Keratinocyte (primary cell): ENCODE measurements at regions not wholly inside any gene's neighbourhood (a gene's known extent, or its start where the extent isn't known, plus 50 kb on each side); places are given as distances from the start of the nearest gene placed in this dataset.

Experiments used
- DNase-seq: peaks from one replicate; pipeline ENCODE4 v3.0.0-alpha.2; 2011; ENCODE audit warnings: low read depth, missing footprints, low spot score
- FAIRE-seq: peaks from 2 replicates; lab custom pipeline; 2011; peaks lifted over from hg19 to GRCh38; lab: Jason Lieb, UNC
- H2AFZ ChIP-seq: 2 replicates; pipeline ENCODE4 v1.6.0; 2012; ENCODE audit warnings: low read length, control low read depth, inconsistent platforms; ENCODE audit not compliant: control insufficient read depth
- H3K27ac ChIP-seq: 2 replicates; pipeline ENCODE4 v1.5.1; 2011; ENCODE audit warnings: low read length; ENCODE audit not compliant: control insufficient read depth, insufficient read depth
- H3K27me3 ChIP-seq: 3 replicates; pipeline ENCODE4 v1.6.0; 2011; ENCODE audit warnings: low read length; ENCODE audit not compliant: control insufficient read depth, insufficient read depth; ENCODE audit errors: extremely low read depth
- H3K36me3 ChIP-seq, 2 experiments: 2 replicates in 1 of 2; 3 replicates in 1 of 2; pipeline ENCODE4 v1.5.1; 2011; ENCODE audit warnings: low read length in 2 of 2, mild to moderate bottlenecking in 1 of 2; ENCODE audit not compliant: control insufficient read depth in 2 of 2, insufficient read depth in 2 of 2; ENCODE audit errors: extremely low read depth in 1 of 2
- H3K4me1 ChIP-seq: 3 replicates; pipeline ENCODE4 v1.5.1; 2011; ENCODE audit warnings: low read length; ENCODE audit not compliant: control insufficient read depth, insufficient read depth; ENCODE audit errors: extremely low read depth
- H3K4me2 ChIP-seq: 3 replicates; pipeline ENCODE4 v1.6.0; 2011; ENCODE audit warnings: low read depth, low read length; ENCODE audit not compliant: control insufficient read depth, insufficient read depth; ENCODE audit errors: extremely low read depth
- H3K4me3 ChIP-seq, 3 experiments: fragments of 200-600 bp in 1 of 3; sonication (generic) in 1 of 3; 2 replicates in 2 of 3; 3 replicates in 1 of 3; pipeline ENCODE4 v1.5.1; 2011 to 2016; ENCODE audit warnings: low read length in 3 of 3, mild to moderate bottlenecking in 3 of 3, control low read depth in 2 of 3, inconsistent platforms in 1 of 3, low read depth in 1 of 3, mixed read lengths in 1 of 3, mixed run types in 1 of 3, moderate library complexity in 1 of 3; ENCODE audit not compliant: control insufficient read depth in 2 of 3, insufficient read depth in 2 of 3; ENCODE audit errors: extremely low read depth in 1 of 3
- H3K79me2 ChIP-seq: 2 replicates; pipeline ENCODE4 v1.6.0; 2012; ENCODE audit warnings: low read length; ENCODE audit not compliant: control insufficient read depth, insufficient read depth
- H3K9ac ChIP-seq: 3 replicates; pipeline ENCODE4 v1.6.0; 2011; ENCODE audit warnings: low read length; ENCODE audit not compliant: control insufficient read depth, insufficient read depth; ENCODE audit errors: extremely low read depth
- H3K9me1 ChIP-seq: 3 replicates; pipeline ENCODE4 v1.6.0; 2011; ENCODE audit warnings: low read length; ENCODE audit not compliant: control insufficient read depth, insufficient read depth; ENCODE audit errors: extremely low read depth
- H3K9me3 ChIP-seq: 2 replicates; pipeline ENCODE4 v1.5.1; 2012; ENCODE audit warnings: low read depth, low read length; ENCODE audit not compliant: control insufficient read depth
- H4K20me1 ChIP-seq: 3 replicates; pipeline ENCODE4 v1.6.0; 2011; ENCODE audit warnings: low read length; ENCODE audit not compliant: control insufficient read depth, insufficient read depth; ENCODE audit errors: extremely low read depth
- CTCF ChIP-seq, 3 experiments: IDR thresholded peaks in 1 of 3; conservative IDR thresholded peaks in 1 of 3; optimal IDR thresholded peaks in 1 of 3; 2 replicates in 2 of 3; 3 replicates in 1 of 3; pipeline versions ENCODE3 to v1.5.1; 2011; ENCODE audit warnings: low read length in 3 of 3, mild to moderate bottlenecking in 3 of 3, moderate library complexity in 2 of 3, control low read depth in 1 of 3, inconsistent platforms in 1 of 3; ENCODE audit not compliant: insufficient read depth in 2 of 3; ENCODE audit errors: extremely low read depth in 1 of 3
- EZH2 ChIP-seq: IDR thresholded peaks from one replicate; pipeline ENCODE4 v1.6.1; 2012; ENCODE audit warnings: inconsistent platforms, mild to moderate bottlenecking, low read length, moderate library complexity
- dilution Hi-C: fragments of 300-500 bp; cut with MboI; formaldehyde crosslinking; loops from one replicate; pipeline ENCODE4 v1.7.0; 2020; ENCODE audit warnings: low sequenced_read_pairs; ENCODE audit not compliant: extremely low pct_ligation_motif_present

- H3K27ac ChIP-seq = no peak overlapping the region
- TF ChIP-seq CTCF (optimal IDR thresholded peaks at IDR 0.05 in 1 of 3, IDR thresholded peaks at IDR 0.05 in 1 of 3, conservative IDR thresholded peaks at IDR 0.05 in 1 of 3; ENCODE audit: extremely low read depth in 1 of 3, insufficient read depth in 2 of 3, low read length in 3 of 3) (no peak), EZH2 (no peak)
- peaks cover 6% of the 10 kb centered on the region for H3K9me3 ChIP-seq
- H2AFZ ChIP-seq = no peak overlapping the region
- FAIRE-seq = peak; percentile 34
- no peaks in the 10 kb centered on the region for H3K36me3 ChIP-seq
- no peak for DNase-seq
- H3K27me3 ChIP-seq = no peaks in the 10 kb centered on the region
- peaks cover 7% of the 10 kb centered on the region for H3K4me1 ChIP-seq
- no peaks in the 10 kb centered on the region for H3K9me1 ChIP-seq
- no peak overlapping the region for H3K4me2 ChIP-seq
- H3K9ac ChIP-seq = no peak overlapping the region
- no peaks in the 10 kb centered on the region for H3K79me2 ChIP-seq
- H4K20me1 ChIP-seq = no peaks in the 10 kb centered on the region
- no peak overlapping the region for H3K4me3 ChIP-seq
- dilution Hi-C loops = no loop called here
Measured at GRCh38 chr12:89783359-89784060, 74.9 kb upstream of the ATP2B1 start.

- H3K4me3 ChIP-seq = no peak overlapping the region
- H3K9me3 ChIP-seq = peaks cover 6% of the 10 kb centered on the region
- no peaks in the 10 kb centered on the region for H4K20me1 ChIP-seq
- H3K27me3 ChIP-seq = no peaks in the 10 kb centered on the region
- no peak for TF ChIP-seq CTCF (optimal IDR thresholded peaks at IDR 0.05 in 1 of 3, IDR thresholded peaks at IDR 0.05 in 1 of 3, conservative IDR thresholded peaks at IDR 0.05 in 1 of 3; ENCODE audit: extremely low read depth in 1 of 3, insufficient read depth in 2 of 3, low read length in 3 of 3)
- TF ChIP-seq EZH2 = no peak
- no peaks in the 10 kb centered on the region for H3K9me1 ChIP-seq
- FAIRE-seq = no peak
- H3K4me1 ChIP-seq = peaks cover 7% of the 10 kb centered on the region
- H2AFZ ChIP-seq = no peak overlapping the region
- no peaks in the 10 kb centered on the region for H3K79me2 ChIP-seq
- dilution Hi-C loops = no loop called here
- H3K36me3 ChIP-seq = no peaks in the 10 kb centered on the region
- H3K27ac ChIP-seq = no peak overlapping the region
- no peak overlapping the region for H3K4me2 ChIP-seq
- H3K9ac ChIP-seq = no peak overlapping the region
- DNase-seq = no peak
Measured at GRCh38 chr12:89782807-89783206, 74.2 kb upstream of the ATP2B1 start.
